Neural progenitor cell (in vitro differentiated cells): ENCODE measurements at regions not wholly inside any gene's neighbourhood (a gene's known extent, or its start where the extent isn't known, plus 50 kb on each side); places are given as distances from the start of the nearest gene placed in this dataset.

ENCODE experiments used
- DNase-seq: peaks from one replicate; pipeline ENCODE4 v3.0.0-alpha.2; 2016; ENCODE audit warnings: low spot score
- H2AFZ ChIP-seq: fragments of 200-600 bp; sonication (generic); replicated peaks from 2 replicates; pipeline ENCODE4 v1.6.1; 2016; ENCODE audit warnings: antibody characterized with exemption
- H3F3A ChIP-seq: fragments of 200-600 bp; sonication (generic); 2 replicates; pipeline ENCODE4 v1.6.1; 2016; ENCODE audit warnings: antibody characterized with exemption, low read depth
- H3K27ac ChIP-seq: fragments of 200-600 bp; sonication (generic); 2 replicates; pipeline ENCODE4 v1.5.1; 2016; ENCODE audit warnings: mild to moderate bottlenecking
- H3K27me3 ChIP-seq: fragments of 200-600 bp; sonication (generic); 2 replicates; pipeline ENCODE4 v1.6.1; 2016; ENCODE audit warnings: mild to moderate bottlenecking, moderate library complexity
- H3K36me3 ChIP-seq: fragments of 200-600 bp; sonication (generic); 2 replicates; pipeline ENCODE4 v1.5.1; 2016
- H3K4me1 ChIP-seq: fragments of 200-600 bp; sonication (generic); 2 replicates; pipeline ENCODE4 v1.6.1; 2016; ENCODE audit warnings: mixed run types
- H3K4me2 ChIP-seq: fragments of 200-600 bp; sonication (generic); 2 replicates; pipeline ENCODE4 v1.6.1; 2016
- H3K4me3 ChIP-seq: fragments of 200-600 bp; sonication (generic); 2 replicates; pipeline ENCODE4 v1.5.1; 2016
- H3K79me2 ChIP-seq: fragments of 200-600 bp; sonication (generic); 2 replicates; pipeline ENCODE4 v1.6.1; 2016; ENCODE audit warnings: low read depth
- H3K9ac ChIP-seq: fragments of 200-600 bp; sonication (generic); 2 replicates; pipeline ENCODE4 v1.6.1; 2016
- H3K9me3 ChIP-seq: fragments of 200-600 bp; sonication (generic); 2 replicates; pipeline ENCODE4 v1.5.1; 2016; ENCODE audit warnings: low read depth
- H4K20me1 ChIP-seq: fragments of 200-600 bp; sonication (generic); 2 replicates; pipeline ENCODE4 v1.6.1; 2016; ENCODE audit warnings: low read depth
- H3K27ac Mint-ChIP-seq: 3 replicates; pipeline ENCODE4 v1.8.0; 2021; ENCODE audit warnings: mixed read lengths
- H3K27me3 Mint-ChIP-seq: 2 replicates; pipeline ENCODE4 v1.8.0; 2022; ENCODE audit warnings: low read depth, mild to moderate bottlenecking, inconsistent platforms, moderate library complexity, mixed read lengths; ENCODE audit not compliant: insufficient read depth
- H3K36me3 Mint-ChIP-seq: 3 replicates; pipeline ENCODE4 v1.8.0; 2021; ENCODE audit warnings: mixed read lengths
- H3K4me1 Mint-ChIP-seq: 3 replicates; pipeline ENCODE4 v1.8.0; 2021; ENCODE audit warnings: mixed read lengths
- H3K4me3 Mint-ChIP-seq: 3 replicates; pipeline ENCODE4 v1.8.0; 2021; ENCODE audit warnings: mild to moderate bottlenecking, moderate library complexity, mixed read lengths
- H3K9me3 Mint-ChIP-seq: 3 replicates; pipeline ENCODE4 v1.8.0; 2020; ENCODE audit warnings: mixed read lengths
- EZH2 ChIP-seq: fragments of 200-600 bp; sonication (generic); IDR thresholded peaks from 2 replicates; pipeline ENCODE4 v1.6.1; 2017; ENCODE audit warnings: antibody characterized with exemption, mild to moderate bottlenecking, moderate library complexity
- EZH2phosphoT487 ChIP-seq: fragments of 200-600 bp; sonication (generic); IDR thresholded peaks from 2 replicates; pipeline ENCODE4 v1.6.1; 2017; ENCODE audit warnings: antibody characterized with exemption
- TF ChIP-seq, protein P1 (sequence below): fragments of 200-600 bp; sonication (generic); IDR thresholded peaks from 2 replicates; pipeline ENCODE4 v1.5.1; 2017; ENCODE audit warnings: antibody characterized with exemption, mild to moderate bottlenecking

DNA sequence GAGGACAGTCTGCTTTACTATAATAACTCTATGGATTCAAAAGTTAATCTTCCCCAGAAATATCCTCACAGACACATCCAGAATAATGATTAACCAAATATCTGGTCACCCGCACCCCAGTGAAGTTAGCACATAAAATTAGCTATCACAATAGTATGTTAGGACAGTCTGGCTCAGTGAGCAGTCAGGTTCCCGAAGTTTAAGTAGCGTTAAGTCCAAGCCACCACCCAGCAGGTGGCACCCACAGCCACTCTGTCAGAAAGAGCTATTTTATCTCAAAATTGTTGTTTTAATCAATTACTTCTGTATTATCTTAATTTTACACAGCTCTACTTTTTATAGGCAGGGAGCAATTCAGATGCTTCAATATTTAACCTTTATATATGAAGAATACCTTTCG, 537.5 kb downstream of the MBD2 start:
- Histone ChIP-seq H2AFZ (no peak overlapping the region), H3K9me3 (no peaks in the 10 kb centered on the region), H3K9ac (no peak overlapping the region), H3K4me2 (no peak overlapping the region), H3K27ac (no peak overlapping the region), H4K20me1 (no peaks in the 10 kb centered on the region), H3K36me3 (no peaks in the 10 kb centered on the region), H3F3A (no peaks in the 10 kb centered on the region), H3K4me3 (no peak overlapping the region), H3K79me2 (no peaks in the 10 kb centered on the region), H3K4me1 (peaks cover 8% of the 10 kb centered on the region), H3K27me3 (no peaks in the 10 kb centered on the region)
- Mint-ChIP-seq H3K27ac (no peak overlapping the region), H3K4me1 (no peaks in the 10 kb centered on the region), H3K4me3 (no peak overlapping the region), H3K9me3 (no peaks in the 10 kb centered on the region), H3K27me3 (no peaks in the 10 kb centered on the region), H3K36me3 (peaks cover 5% of the 10 kb centered on the region)
- DNase-seq = no peak
- TF ChIP-seq, protein P1, sequence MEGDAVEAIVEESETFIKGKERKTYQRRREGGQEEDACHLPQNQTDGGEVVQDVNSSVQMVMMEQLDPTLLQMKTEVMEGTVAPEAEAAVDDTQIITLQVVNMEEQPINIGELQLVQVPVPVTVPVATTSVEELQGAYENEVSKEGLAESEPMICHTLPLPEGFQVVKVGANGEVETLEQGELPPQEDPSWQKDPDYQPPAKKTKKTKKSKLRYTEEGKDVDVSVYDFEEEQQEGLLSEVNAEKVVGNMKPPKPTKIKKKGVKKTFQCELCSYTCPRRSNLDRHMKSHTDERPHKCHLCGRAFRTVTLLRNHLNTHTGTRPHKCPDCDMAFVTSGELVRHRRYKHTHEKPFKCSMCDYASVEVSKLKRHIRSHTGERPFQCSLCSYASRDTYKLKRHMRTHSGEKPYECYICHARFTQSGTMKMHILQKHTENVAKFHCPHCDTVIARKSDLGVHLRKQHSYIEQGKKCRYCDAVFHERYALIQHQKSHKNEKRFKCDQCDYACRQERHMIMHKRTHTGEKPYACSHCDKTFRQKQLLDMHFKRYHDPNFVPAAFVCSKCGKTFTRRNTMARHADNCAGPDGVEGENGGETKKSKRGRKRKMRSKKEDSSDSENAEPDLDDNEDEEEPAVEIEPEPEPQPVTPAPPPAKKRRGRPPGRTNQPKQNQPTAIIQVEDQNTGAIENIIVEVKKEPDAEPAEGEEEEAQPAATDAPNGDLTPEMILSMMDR = no peak
- TF ChIP-seq EZH2 (no peak), EZH2phosphoT487 (no peak)

DNA sequence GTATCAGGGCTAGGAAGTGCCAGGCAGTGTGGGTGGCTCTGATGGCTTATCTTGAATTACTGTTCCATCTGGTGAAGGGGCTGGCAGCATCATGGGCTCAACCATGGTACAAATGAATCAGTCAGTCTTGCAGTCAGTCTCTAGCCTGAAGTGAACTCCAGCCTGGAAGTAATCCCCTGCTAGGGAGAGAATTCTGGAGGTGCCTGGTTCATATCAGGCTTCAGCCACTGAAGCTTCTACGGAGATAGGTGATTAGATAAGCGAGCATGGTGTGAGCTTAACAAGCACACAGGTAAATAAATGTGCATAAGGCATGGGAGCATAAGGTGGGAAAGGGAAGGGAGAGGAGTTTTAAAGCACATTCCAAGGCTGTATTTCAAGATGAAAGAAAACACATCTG, 541.7 kb downstream of the MBD2 start:
- Mint-ChIP-seq H3K4me1 (peaks cover 9% of the 10 kb centered on the region), H3K9me3 (no peaks in the 10 kb centered on the region), H3K27ac (peak overlapping the region; percentile 3), H3K36me3 (peaks cover 5% of the 10 kb centered on the region), H3K4me3 (no peak overlapping the region), H3K27me3 (no peaks in the 10 kb centered on the region)
- no peak overlapping the region for H3K27ac ChIP-seq
- no peak for DNase-seq
- H2AFZ ChIP-seq = no peak overlapping the region
- TF ChIP-seq, protein P1 = no peak
- no peak for TF ChIP-seq EZH2
- no peak for TF ChIP-seq EZH2phosphoT487
- H3K36me3 ChIP-seq = no peaks in the 10 kb centered on the region
- no peaks in the 10 kb centered on the region for H4K20me1 ChIP-seq
- H3K9me3 ChIP-seq = no peaks in the 10 kb centered on the region
- no peaks in the 10 kb centered on the region for H3F3A ChIP-seq
- H3K9ac ChIP-seq = no peak overlapping the region
- H3K4me3 ChIP-seq = no peak overlapping the region
- peaks cover 8% of the 10 kb centered on the region for H3K4me1 ChIP-seq
- no peaks in the 10 kb centered on the region for H3K79me2 ChIP-seq
- no peak overlapping the region for H3K4me2 ChIP-seq
- no peaks in the 10 kb centered on the region for H3K27me3 ChIP-seq

DNA sequence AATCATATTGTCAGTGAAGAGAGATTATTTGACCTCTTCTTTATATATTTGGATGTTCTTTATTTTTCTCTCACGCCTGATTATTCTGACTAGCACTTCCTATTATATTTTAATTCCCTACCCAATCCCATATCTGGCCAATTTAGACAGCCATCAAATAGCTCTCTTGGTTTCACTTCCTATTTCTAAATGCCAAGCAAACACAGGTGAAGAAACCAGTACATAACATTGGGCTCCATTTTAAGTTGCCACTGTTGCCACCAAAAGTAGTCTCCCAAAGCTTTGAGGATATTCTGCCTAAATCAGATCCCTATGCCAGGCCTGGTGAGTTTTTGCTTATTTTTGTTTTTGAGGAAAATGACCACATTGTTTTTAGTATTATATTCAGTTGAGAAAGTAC, 547.0 kb downstream of the MBD2 start:
- Histone ChIP-seq H3K27me3 (no peaks in the 10 kb centered on the region), H3K4me1 (no peaks in the 10 kb centered on the region), H3K36me3 (no peaks in the 10 kb centered on the region), H3K9ac (no peak overlapping the region), H3K27ac (no peak overlapping the region), H3K4me3 (no peak overlapping the region), H3K4me2 (no peak overlapping the region), H3F3A (no peaks in the 10 kb centered on the region), H2AFZ (no peak overlapping the region), H4K20me1 (no peaks in the 10 kb centered on the region), H3K79me2 (no peaks in the 10 kb centered on the region), H3K9me3 (no peaks in the 10 kb centered on the region)
- no peaks in the 10 kb centered on the region for H3K36me3 Mint-ChIP-seq
- no peak overlapping the region for H3K27ac Mint-ChIP-seq
- H3K4me1 Mint-ChIP-seq = peaks cover 9% of the 10 kb centered on the region
- H3K27me3 Mint-ChIP-seq = no peaks in the 10 kb centered on the region
- no peaks in the 10 kb centered on the region for H3K9me3 Mint-ChIP-seq
- TF ChIP-seq EZH2phosphoT487 = no peak
- TF ChIP-seq, protein P1 = no peak
- TF ChIP-seq EZH2 = no peak
- DNase-seq = no peak
- H3K4me3 Mint-ChIP-seq = no peak overlapping the region

DNA sequence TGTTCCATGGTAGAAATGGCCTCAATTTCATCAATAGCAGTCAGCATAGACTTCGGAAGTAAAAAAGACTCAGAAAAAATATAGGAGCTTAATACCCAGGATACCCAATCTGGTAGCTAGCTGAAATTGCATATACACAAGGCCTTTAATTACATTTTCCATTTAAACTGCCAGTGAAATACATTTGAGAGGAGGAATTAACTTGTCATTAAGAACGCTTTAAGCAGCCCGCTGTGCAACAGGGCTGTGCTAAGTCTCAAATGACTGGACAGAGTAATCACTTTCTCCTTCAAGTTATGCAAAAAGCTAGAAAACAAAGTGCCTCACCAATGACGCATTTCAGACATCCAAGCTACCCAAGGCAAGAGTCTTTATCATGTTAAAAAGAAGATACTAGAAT, 558.8 kb downstream of the MBD2 start:
- Histone ChIP-seq H3K9ac (no peak overlapping the region), H2AFZ (no peak overlapping the region), H3K9me3 (peaks cover 10% of the 10 kb centered on the region), H3K27me3 (no peaks in the 10 kb centered on the region), H3K4me1 (no peaks in the 10 kb centered on the region), H3K4me3 (no peak overlapping the region), H3K79me2 (no peaks in the 10 kb centered on the region), H3K36me3 (peaks cover 5% of the 10 kb centered on the region), H3K27ac (no peak overlapping the region), H3K4me2 (no peak overlapping the region), H3F3A (no peaks in the 10 kb centered on the region), H4K20me1 (no peaks in the 10 kb centered on the region)
- no peak for DNase-seq
- no peak overlapping the region for H3K4me3 Mint-ChIP-seq
- H3K36me3 Mint-ChIP-seq = peaks cover 2% of the 10 kb centered on the region
- peaks cover 2% of the 10 kb centered on the region for H3K4me1 Mint-ChIP-seq
- no peak overlapping the region for H3K27ac Mint-ChIP-seq
- TF ChIP-seq EZH2 (no peak), EZH2phosphoT487 (no peak)
- TF ChIP-seq, protein P1 = no peak
- H3K9me3 Mint-ChIP-seq = peaks cover 18% of the 10 kb centered on the region
- H3K27me3 Mint-ChIP-seq = no peaks in the 10 kb centered on the region
